ENCODE measurements at regions not wholly inside any gene's neighbourhood (a gene's known extent, or its start where the extent isn't known, plus 50 kb on each side); places are given as distances from the start of the nearest gene placed in this dataset.

- Mint-ChIP-seq H3K4me1 (no peaks in the 10 kb centered on the region), H3K4me3 (no peak overlapping the region), H3K27ac (no peak overlapping the region), H3K27me3 (no peaks in the 10 kb centered on the region), H3K9me3 (no peaks in the 10 kb centered on the region), H3K36me3 (no peaks in the 10 kb centered on the region)
- POLR2A ChIA-PET, result no interaction called here
- Histone ChIP-seq H3K4me1 (ENCODE audit: control insufficient read depth in 2 of 2, insufficient read depth in 2 of 2, low read length in 2 of 2) (no peaks in the 10 kb centered on the region), H3K4me3 (ENCODE audit: low read length) (no peak overlapping the region), H3K27me3 (ENCODE audit: control insufficient read depth in 2 of 2, insufficient read depth in 2 of 2, low read length in 2 of 2) (no peaks in the 10 kb centered on the region), H3K36me3 (ENCODE audit: control insufficient read depth in 2 of 3, insufficient read depth in 3 of 3, low read length in 3 of 3) (no peaks in the 10 kb centered on the region), H3K9me3 (ENCODE audit: control insufficient read depth in 2 of 3, low read length in 3 of 3) (no peaks in the 10 kb centered on the region), H3K27ac (ENCODE audit: low read depth, low read length) (no peak overlapping the region)
- DNase-seq (no peak), ATAC-seq (no peak)
- intact Hi-C loops (cut with micrococcal nuclease), result no loop called here
- CTCF ChIA-PET, result no interaction called here
Measured at GRCh38 chr7:84941936-84942335, 244.9 kb downstream of the SEMA3D start.

GRCh38 chr7:84941291-84941690, 245.6 kb downstream of the SEMA3D start:
- no peak overlapping the region for H3K4me3 Mint-ChIP-seq
- POLR2A ChIA-PET, result no interaction called here

GRCh38 chr7:84939888-84940287, 247.0 kb downstream of the SEMA3D start:
- Mint-ChIP-seq H3K9me3 (no peaks in the 10 kb centered on the region), H3K4me3 (no peak overlapping the region), H3K27me3 (no peaks in the 10 kb centered on the region), H3K4me1 (no peaks in the 10 kb centered on the region), H3K27ac (no peak overlapping the region), H3K36me3 (no peaks in the 10 kb centered on the region)
- no peaks in the 10 kb centered on the region for H3K4me1 ChIP-seq (ENCODE audit: control insufficient read depth in 2 of 2, insufficient read depth in 2 of 2, low read length in 2 of 2)
- intact Hi-C loops (cut with micrococcal nuclease), result no loop called here
- no peaks in the 10 kb centered on the region for H3K9me3 ChIP-seq (ENCODE audit: control insufficient read depth in 2 of 3, low read length in 3 of 3)
- no peak overlapping the region for H3K4me3 ChIP-seq (ENCODE audit: low read length)
- ChIA-PET CTCF (no interaction called here), POLR2A (no interaction called here)
- DNase-seq, result no peak
- ATAC-seq, result no peak
- H3K27me3 ChIP-seq (ENCODE audit: control insufficient read depth in 2 of 2, insufficient read depth in 2 of 2, low read length in 2 of 2), result no peaks in the 10 kb centered on the region
- H3K36me3 ChIP-seq (ENCODE audit: control insufficient read depth in 2 of 3, insufficient read depth in 3 of 3, low read length in 3 of 3), result no peaks in the 10 kb centered on the region
- no peak overlapping the region for H3K27ac ChIP-seq (ENCODE audit: low read depth, low read length)

More at GRCh38 chr7:84941291-84941690, 245.6 kb downstream of the SEMA3D start:
- no peaks in the 10 kb centered on the region for H3K9me3 ChIP-seq (ENCODE audit: control insufficient read depth in 2 of 3, low read length in 3 of 3)
- H3K9me3 Mint-ChIP-seq, result no peaks in the 10 kb centered on the region
- intact Hi-C loops (cut with micrococcal nuclease), result no loop called here
- ATAC-seq (no peak), DNase-seq (no peak)
- no peaks in the 10 kb centered on the region for H3K27me3 ChIP-seq (ENCODE audit: control insufficient read depth in 2 of 2, insufficient read depth in 2 of 2, low read length in 2 of 2)
- no peaks in the 10 kb centered on the region for H3K27me3 Mint-ChIP-seq
- no peak overlapping the region for H3K4me3 ChIP-seq (ENCODE audit: low read length)
- H3K36me3 Mint-ChIP-seq, result no peaks in the 10 kb centered on the region
- H3K4me1 ChIP-seq (ENCODE audit: control insufficient read depth in 2 of 2, insufficient read depth in 2 of 2, low read length in 2 of 2), result no peaks in the 10 kb centered on the region
- CTCF ChIA-PET, result no interaction called here
- H3K27ac Mint-ChIP-seq, result no peak overlapping the region
- H3K4me1 Mint-ChIP-seq, result no peaks in the 10 kb centered on the region
- no peak overlapping the region for H3K27ac ChIP-seq (ENCODE audit: low read depth, low read length)
- H3K36me3 ChIP-seq (ENCODE audit: control insufficient read depth in 2 of 3, insufficient read depth in 3 of 3, low read length in 3 of 3), result no peaks in the 10 kb centered on the region

GRCh38 chr7:84939442-84939841, 247.4 kb downstream of the SEMA3D start:
- H3K27me3 Mint-ChIP-seq, result no peaks in the 10 kb centered on the region
- CTCF ChIA-PET, result no interaction called here
- H3K36me3 ChIP-seq (ENCODE audit: control insufficient read depth in 2 of 3, insufficient read depth in 3 of 3, low read length in 3 of 3), result no peaks in the 10 kb centered on the region
- H3K4me1 ChIP-seq (ENCODE audit: control insufficient read depth in 2 of 2, insufficient read depth in 2 of 2, low read length in 2 of 2), result no peaks in the 10 kb centered on the region
- no peaks in the 10 kb centered on the region for H3K4me1 Mint-ChIP-seq
- intact Hi-C loops (cut with micrococcal nuclease), result no loop called here
- no peaks in the 10 kb centered on the region for H3K36me3 Mint-ChIP-seq
- H3K27ac ChIP-seq (ENCODE audit: low read depth, low read length), result no peak overlapping the region
- H3K9me3 ChIP-seq (ENCODE audit: control insufficient read depth in 2 of 3, low read length in 3 of 3), result no peaks in the 10 kb centered on the region
- no peaks in the 10 kb centered on the region for H3K27me3 ChIP-seq (ENCODE audit: control insufficient read depth in 2 of 2, insufficient read depth in 2 of 2, low read length in 2 of 2)
- H3K4me3 ChIP-seq (ENCODE audit: low read length), result no peak overlapping the region
- DNase-seq, result no peak
- H3K4me3 Mint-ChIP-seq, result no peak overlapping the region
- peaks cover 0 to under 1% (median 0%) of the 10 kb centered on the region in 11 donors for H3K9me3 Mint-ChIP-seq
- H3K27ac Mint-ChIP-seq, result no peak overlapping the region
- no peak for ATAC-seq
- POLR2A ChIA-PET, result no interaction called here

GRCh38 chr7:84924353-84924752, 262.5 kb downstream of the SEMA3D start:
- ATAC-seq (no peak), DNase-seq (no peak)
- Mint-ChIP-seq H3K36me3 (no peaks in the 10 kb centered on the region), H3K9me3 (peaks cover 0 to 11% (median 1%) of the 10 kb centered on the region in 11 donors), H3K27ac (no peak overlapping the region), H3K27me3 (no peaks in the 10 kb centered on the region), H3K4me1 (no peaks in the 10 kb centered on the region), H3K4me3 (no peak overlapping the region)
- intact Hi-C loops (cut with micrococcal nuclease), result no loop called here
- no peaks in the 10 kb centered on the region for H3K36me3 ChIP-seq (ENCODE audit: control insufficient read depth in 2 of 3, insufficient read depth in 3 of 3, low read length in 3 of 3)
- ChIA-PET POLR2A (no interaction called here), CTCF (interaction anchor here (0.7 kb wide), 1 partner anchor 99 kb away, joined by 3 read pairs; no protein-coding TSS in a partner anchor)
- H3K27ac ChIP-seq (ENCODE audit: low read depth, low read length), result no peak overlapping the region
- no peaks in the 10 kb centered on the region for H3K27me3 ChIP-seq (ENCODE audit: control insufficient read depth in 2 of 2, insufficient read depth in 2 of 2, low read length in 2 of 2)
- H3K4me1 ChIP-seq (ENCODE audit: control insufficient read depth in 2 of 2, insufficient read depth in 2 of 2, low read length in 2 of 2), result no peaks in the 10 kb centered on the region
- no peak overlapping the region for H3K4me3 ChIP-seq (ENCODE audit: low read length)
- H3K9me3 ChIP-seq (ENCODE audit: control insufficient read depth in 2 of 3, low read length in 3 of 3), result peaks cover 0 to 7% (median 0%) of the 10 kb centered on the region in 3 experiments

- ChIA-PET POLR2A (no interaction called here), CTCF (interaction anchor here (0.7 kb wide), 1 partner anchor 100 kb away, joined by 3 read pairs; no protein-coding TSS in a partner anchor)
- no peak for DNase-seq
Measured at GRCh38 chr7:84923348-84923747, 263.5 kb downstream of the SEMA3D start.

GRCh38 chr7:84921154-84921553, 265.7 kb downstream of the SEMA3D start:
- Mint-ChIP-seq H3K36me3 (no peaks in the 10 kb centered on the region), H3K27ac (no peak overlapping the region), H3K4me1 (no peaks in the 10 kb centered on the region), H3K27me3 (no peaks in the 10 kb centered on the region), H3K9me3 (peaks cover 0 to 21% (median 6%) of the 10 kb centered on the region in 11 donors), H3K4me3 (no peak overlapping the region)
- peaks cover 0 to 7% (median 0%) of the 10 kb centered on the region in 3 experiments for H3K9me3 ChIP-seq (ENCODE audit: control insufficient read depth in 2 of 3, low read length in 3 of 3)
- no peaks in the 10 kb centered on the region for H3K27me3 ChIP-seq (ENCODE audit: control insufficient read depth in 2 of 2, insufficient read depth in 2 of 2, low read length in 2 of 2)
- intact Hi-C loops (cut with micrococcal nuclease), result no loop called here
- no peak overlapping the region for H3K27ac ChIP-seq (ENCODE audit: low read depth, low read length)
- no peaks in the 10 kb centered on the region for H3K4me1 ChIP-seq (ENCODE audit: control insufficient read depth in 2 of 2, insufficient read depth in 2 of 2, low read length in 2 of 2)
- no peaks in the 10 kb centered on the region for H3K36me3 ChIP-seq (ENCODE audit: control insufficient read depth in 2 of 3, insufficient read depth in 3 of 3, low read length in 3 of 3)
- DNase-seq (no peak), ATAC-seq (no peak)
- CTCF ChIA-PET, result no interaction called here
- H3K4me3 ChIP-seq (ENCODE audit: low read length), result no peak overlapping the region
- POLR2A ChIA-PET, result no interaction called here

More at GRCh38 chr7:84923348-84923747, 263.5 kb downstream of the SEMA3D start:
- H3K27me3 ChIP-seq (ENCODE audit: control insufficient read depth in 2 of 2, insufficient read depth in 2 of 2, low read length in 2 of 2), result no peaks in the 10 kb centered on the region
- H3K27ac Mint-ChIP-seq, result no peak overlapping the region
- peaks cover 0 to 21% (median 6%) of the 10 kb centered on the region in 11 donors for H3K9me3 Mint-ChIP-seq
- no peaks in the 10 kb centered on the region for H3K4me1 Mint-ChIP-seq
- peaks cover 0 to 7% (median 0%) of the 10 kb centered on the region in 3 experiments for H3K9me3 ChIP-seq (ENCODE audit: control insufficient read depth in 2 of 3, low read length in 3 of 3)
- no peaks in the 10 kb centered on the region for H3K4me1 ChIP-seq (ENCODE audit: control insufficient read depth in 2 of 2, insufficient read depth in 2 of 2, low read length in 2 of 2)
- no peak overlapping the region for H3K27ac ChIP-seq (ENCODE audit: low read depth, low read length)
- no peak overlapping the region for H3K4me3 ChIP-seq (ENCODE audit: low read length)
- no peak overlapping the region for H3K4me3 Mint-ChIP-seq
- intact Hi-C loops (cut with micrococcal nuclease), result no loop called here
- H3K36me3 ChIP-seq (ENCODE audit: control insufficient read depth in 2 of 3, insufficient read depth in 3 of 3, low read length in 3 of 3), result no peaks in the 10 kb centered on the region
- H3K36me3 Mint-ChIP-seq, result no peaks in the 10 kb centered on the region
- no peaks in the 10 kb centered on the region for H3K27me3 Mint-ChIP-seq
- ATAC-seq, result no peak

All from naive thymus-derived CD4-positive, alpha-beta T cell (primary cell).